ENCODE measurements at regions not wholly inside any gene's neighbourhood (a gene's known extent, or its start where the extent isn't known, plus 50 kb on each side); places are given as distances from the start of the nearest gene placed in this dataset.

DNA sequence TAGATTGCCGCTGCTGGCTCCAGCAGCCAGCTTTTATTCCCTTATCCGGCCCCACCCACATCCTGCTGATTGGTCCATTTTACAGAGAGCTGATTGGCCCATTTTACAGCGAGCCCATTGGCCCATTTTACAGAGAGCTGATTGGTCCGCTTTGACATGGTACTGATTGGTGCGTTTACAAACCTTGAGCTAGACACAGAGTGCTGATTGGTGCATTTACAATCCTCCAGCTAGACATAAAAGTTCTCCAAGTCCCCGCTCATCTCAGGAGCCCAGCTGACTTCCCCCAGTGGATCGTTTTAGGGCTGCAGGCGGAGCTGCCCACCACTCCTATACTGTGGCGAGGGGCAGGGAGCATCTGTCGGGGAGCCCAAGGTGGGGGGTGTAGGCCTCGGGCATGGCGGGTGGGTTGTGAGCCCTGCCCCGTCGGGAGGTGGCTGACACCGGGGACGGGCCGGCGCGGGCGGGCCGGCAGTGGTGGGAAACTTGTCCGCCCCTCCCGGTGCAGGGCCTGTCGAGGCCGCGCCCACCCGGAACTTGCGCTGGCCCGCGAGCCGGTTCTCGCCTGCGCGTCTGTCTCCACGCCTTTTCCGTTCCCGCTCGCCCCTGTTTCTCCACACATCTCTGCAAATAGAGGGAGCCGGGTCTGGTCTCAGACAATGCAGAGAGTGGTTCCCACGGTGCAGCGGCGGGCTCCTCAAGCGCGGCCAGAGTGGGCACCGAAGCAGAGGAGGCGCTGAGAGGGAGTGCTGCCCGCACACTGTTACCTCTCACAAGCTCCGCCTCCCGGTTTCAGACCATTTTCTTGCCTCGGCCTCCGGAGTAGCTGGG lies 86.1 kb upstream of the STMND1 start:
- DNase-seq (ENCODE audit: low read depth): no peak
- TF ChIP-seq CTCF (conservative IDR thresholded peaks at IDR 0.05; ENCODE audit: control insufficient read depth, insufficient read depth, low read depth, low read length): no peak
- H3K4me3 ChIP-seq (ENCODE audit: control insufficient read depth, low read depth, low read length): peak overlapping the region; percentile 15

DNA sequence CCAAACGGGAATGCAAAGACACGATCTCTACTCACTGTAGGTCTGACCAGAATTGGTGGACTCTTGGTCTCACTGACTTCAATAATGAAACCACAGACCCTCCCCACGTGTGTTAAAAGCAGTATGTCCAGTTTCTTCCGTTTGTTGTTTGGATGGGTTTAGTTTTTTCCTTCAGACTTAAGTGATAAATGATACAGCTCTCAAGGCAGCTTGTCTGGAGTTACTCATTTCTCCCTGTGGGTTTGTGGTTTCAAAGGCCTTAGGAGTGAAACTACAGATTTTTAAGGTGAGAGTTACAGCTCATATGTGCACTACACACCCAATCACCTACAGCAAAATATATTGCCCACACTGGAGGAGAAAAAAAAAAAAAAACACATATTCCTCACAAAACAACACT lies 86.7 kb upstream of the STMND1 start:
- TF ChIP-seq CTCF (conservative IDR thresholded peaks at IDR 0.05; ENCODE audit: control insufficient read depth, insufficient read depth, low read depth, low read length): no peak
- peak; percentile 94 for DNase-seq (ENCODE audit: low read depth)
- no peak overlapping the region for H3K4me3 ChIP-seq (ENCODE audit: control insufficient read depth, low read depth, low read length)

DNA sequence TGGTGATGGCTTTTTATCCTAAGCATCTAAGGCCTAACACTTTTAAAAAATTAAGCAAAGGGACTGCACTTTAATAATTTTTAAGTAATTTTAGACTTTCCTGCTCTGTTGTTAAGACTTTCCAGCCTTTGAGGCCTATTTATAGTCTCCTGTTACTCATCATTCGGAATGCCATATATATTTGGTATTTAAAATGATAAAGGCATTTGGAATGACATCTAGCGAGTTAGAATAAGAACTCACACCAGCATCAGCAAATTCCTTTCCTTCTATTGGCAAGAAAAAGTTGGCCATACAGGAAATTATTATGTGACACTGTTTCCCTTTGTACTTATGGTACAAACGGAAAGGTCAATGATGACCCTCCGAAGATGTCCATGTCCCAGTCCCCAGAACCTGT lies 88.1 kb upstream of the STMND1 start:
- no peak overlapping the region for H3K4me3 ChIP-seq (ENCODE audit: control insufficient read depth, low read depth, low read length)
- DNase-seq (ENCODE audit: low read depth): peak; percentile 78
- no peak for TF ChIP-seq CTCF (conservative IDR thresholded peaks at IDR 0.05; ENCODE audit: control insufficient read depth, insufficient read depth, low read depth, low read length)

GRCh38 chr6:17012421-17013225 lies 89.2 kb upstream of the STMND1 start:
- no peak overlapping the region for H3K4me3 ChIP-seq (ENCODE audit: control insufficient read depth, low read depth, low read length)
- TF ChIP-seq CTCF (conservative IDR thresholded peaks at IDR 0.05; ENCODE audit: control insufficient read depth, insufficient read depth, low read depth, low read length): no peak
- DNase-seq (ENCODE audit: low read depth): no peak

DNA sequence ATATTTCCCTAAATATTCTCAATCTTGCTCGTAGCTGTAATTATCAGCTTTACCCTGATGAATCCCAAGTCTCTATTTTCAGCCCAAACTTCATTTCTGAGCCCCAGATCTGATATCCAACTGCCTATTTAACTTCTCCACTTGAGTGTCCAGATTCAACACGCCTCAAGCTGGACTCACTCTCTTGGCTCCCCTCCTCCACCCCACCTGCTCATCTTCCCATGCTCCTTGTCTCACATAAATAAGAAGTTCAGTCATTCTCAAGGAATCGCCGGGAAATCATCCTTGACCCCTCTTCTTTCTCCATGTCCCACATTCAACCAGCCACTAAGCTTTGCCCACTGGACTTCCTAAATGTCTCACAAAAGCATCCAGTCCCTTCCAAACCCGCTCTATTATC lies 89.9 kb upstream of the STMND1 start:
- DNase-seq (ENCODE audit: low read depth): no peak
- no peak for TF ChIP-seq CTCF (conservative IDR thresholded peaks at IDR 0.05; ENCODE audit: control insufficient read depth, insufficient read depth, low read depth, low read length)

DNA sequence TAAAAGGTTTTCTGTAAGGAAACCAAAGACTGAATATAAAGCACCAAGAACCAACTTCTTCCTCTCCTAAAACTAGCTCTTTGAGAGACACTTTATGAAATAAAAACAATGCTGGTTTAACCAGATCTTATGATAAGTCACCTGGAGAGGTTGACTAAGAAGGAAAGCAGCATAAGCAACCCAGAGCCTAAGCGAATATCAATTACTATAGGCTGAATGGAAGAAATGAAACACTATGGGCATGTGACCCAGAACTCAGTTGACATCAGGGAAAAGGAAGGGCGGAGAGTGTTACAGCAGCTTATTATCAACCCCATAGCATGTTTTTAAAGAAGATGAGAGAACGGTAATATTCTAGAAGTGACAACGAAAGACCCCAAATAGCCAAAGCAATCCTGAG lies 94.1 kb upstream of the STMND1 start:
- no peak for TF ChIP-seq CTCF (conservative IDR thresholded peaks at IDR 0.05; ENCODE audit: control insufficient read depth, insufficient read depth, low read depth, low read length)
- DNase-seq (ENCODE audit: low read depth): no peak
- no peak overlapping the region for H3K4me3 ChIP-seq (ENCODE audit: control insufficient read depth, low read depth, low read length)

More for the DNA sequence above, 89.9 kb upstream of the STMND1 start:
- H3K4me3 ChIP-seq (ENCODE audit: control insufficient read depth, low read depth, low read length): no peak overlapping the region

All from fibroblast of mammary gland (primary cell).